ENCODE measurements at regions not wholly inside any gene's neighbourhood (a gene's known extent, or its start where the extent isn't known, plus 50 kb on each side); places are given as distances from the start of the nearest gene placed in this dataset.

- H3K4me1 ChIP-seq = no peaks in the 10 kb centered on the region
- 57% methylated on average over 2 of the region's 2 CpGs for WGBS (ENCODE audit: insufficient coverage, low coverage, low lambda C conversion rate, missing lambda C conversion rate)
- H3K4me3 ChIP-seq = no peak overlapping the region
- DNase-seq = no peak
- H3K27me3 ChIP-seq = no peaks in the 10 kb centered on the region
- intact Hi-C loops (cut with DNase I) = no loop called here
- H3K27ac ChIP-seq = no peak overlapping the region
- TF ChIP-seq POLR2A (IDR thresholded peaks at IDR 0.05) (no peak), CTCF (IDR thresholded peaks at IDR 0.05) (no peak)
- no peak for ATAC-seq
- no peaks in the 10 kb centered on the region for H3K9me3 ChIP-seq
- no peaks in the 10 kb centered on the region for H3K36me3 ChIP-seq
Observed at GRCh38 chr5:164555809-164556208, 1050.4 kb downstream of the MAT2B start.

- TF ChIP-seq POLR2A (IDR thresholded peaks at IDR 0.05) = no peak
- no peak for TF ChIP-seq CTCF (IDR thresholded peaks at IDR 0.05)
- 34% methylated on average over 4 of the region's 4 CpGs for WGBS (ENCODE audit: insufficient coverage, low coverage, low lambda C conversion rate, missing lambda C conversion rate)
- no peak for DNase-seq
- no peak overlapping the region for H3K4me3 ChIP-seq
- no peak overlapping the region for H3K27ac ChIP-seq
- no peaks in the 10 kb centered on the region for H3K9me3 ChIP-seq
- no peak for ATAC-seq
- H3K4me1 ChIP-seq = no peaks in the 10 kb centered on the region
- H3K27me3 ChIP-seq = no peaks in the 10 kb centered on the region
- H3K36me3 ChIP-seq = no peaks in the 10 kb centered on the region
- intact Hi-C loops (cut with DNase I) = no loop called here
Observed at GRCh38 chr5:164560216-164560615, 1054.8 kb downstream of the MAT2B start.

GRCh38 chr5:164561933-164562872 is 1056.8 kb downstream of the MAT2B start:
- Histone ChIP-seq H3K36me3 (no peaks in the 10 kb centered on the region), H3K9me3 (no peaks in the 10 kb centered on the region), H3K4me1 (no peaks in the 10 kb centered on the region), H3K27me3 (no peaks in the 10 kb centered on the region), H3K27ac (no peak overlapping the region), H3K4me3 (no peak overlapping the region)
- ATAC-seq = no peak
- no peak for DNase-seq
- no peak for TF ChIP-seq CTCF (IDR thresholded peaks at IDR 0.05)
- no peak for TF ChIP-seq POLR2A (IDR thresholded peaks at IDR 0.05)
- intact Hi-C loops (cut with DNase I) = no loop called here
- 50% methylated on average over 7 of the region's 7 CpGs for WGBS (ENCODE audit: insufficient coverage, low coverage, low lambda C conversion rate, missing lambda C conversion rate)

- Histone ChIP-seq H3K4me3 (no peak overlapping the region), H3K36me3 (no peaks in the 10 kb centered on the region), H3K9me3 (no peaks in the 10 kb centered on the region), H3K27ac (no peak overlapping the region), H3K27me3 (no peaks in the 10 kb centered on the region), H3K4me1 (no peaks in the 10 kb centered on the region)
- WGBS (ENCODE audit: insufficient coverage, low coverage, low lambda C conversion rate, missing lambda C conversion rate) = 20% methylated on average over 1 of the region's 1 CpG
- intact Hi-C loops (cut with DNase I) = no loop called here
- TF ChIP-seq CTCF (IDR thresholded peaks at IDR 0.05) (no peak), POLR2A (IDR thresholded peaks at IDR 0.05) (no peak)
- no peak for ATAC-seq
- no peak for DNase-seq
Observed at GRCh38 chr5:164563370-164563769, 1058.0 kb downstream of the MAT2B start.
